ENCODE measurements at regions not wholly inside any gene's neighbourhood (a gene's known extent, or its start where the extent isn't known, plus 50 kb on each side); places are given as distances from the start of the nearest gene placed in this dataset.

DNA sequence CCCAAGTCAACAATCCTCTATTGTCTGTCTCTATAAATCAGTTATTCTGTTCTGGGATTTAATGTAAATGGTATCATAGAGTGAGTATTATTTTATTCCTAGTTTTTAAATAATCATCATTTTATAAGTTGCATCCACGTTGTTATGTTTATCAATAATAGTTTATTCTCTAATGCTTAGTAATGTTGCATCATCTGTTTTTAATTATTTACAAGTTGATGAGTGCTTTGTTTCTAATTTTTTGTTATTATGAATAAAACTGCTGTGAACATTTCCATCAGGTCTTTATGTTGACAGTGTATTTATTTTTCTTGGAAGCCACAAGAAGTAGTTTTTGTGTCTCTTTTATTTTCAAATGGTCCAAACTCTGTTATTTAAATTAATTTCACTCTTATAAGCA, 1201.2 kb upstream of the CDH6 start:
- TF ChIP-seq ZNF70 (CRISPR knock-in tag; IDR thresholded peaks at IDR 0.05) (no peak), ARNTL (CRISPR knock-in tag; IDR thresholded peaks at IDR 0.05; ENCODE audit: borderline replicate concordance, low read depth) (no peak), ZFP3 (CRISPR knock-in tag; IDR thresholded peaks at IDR 0.05) (no peak), GLIS3 (CRISPR knock-in tag; IDR thresholded peaks at IDR 0.05) (no peak), PATZ1 (CRISPR knock-in tag; IDR thresholded peaks at IDR 0.05; ENCODE audit: borderline replicate concordance) (no peak), TCF4 (CRISPR knock-in tag; IDR thresholded peaks at IDR 0.05; ENCODE audit: borderline replicate concordance) (no peak), CSRNP3 (CRISPR knock-in tag; IDR thresholded peaks at IDR 0.05) (no peak), TOX (CRISPR knock-in tag; IDR thresholded peaks at IDR 0.05; ENCODE audit: borderline replicate concordance) (no peak)

Data from SK-N-SH treated with all-trans-retinoic acid at 6 μM for 48 hours (cell line).